Stimulated activated CD8-positive, alpha-beta memory T cell treated with anti-CD3 and anti-CD28 coated beads, Interleukin-4, amount 100 ng/mL, for 1 hour (primary cell): ENCODE measurements at regions not wholly inside any gene's neighbourhood (a gene's known extent, or its start where the extent isn't known, plus 50 kb on each side); places are given as distances from the start of the nearest gene placed in this dataset.

Experiments used
- DNase-seq, 2 donors: peaks; one replicate each; pipeline ENCODE4 v3.0.0-alpha.2; 2020; ENCODE audit warnings: low read depth in 2 of 2, low spot score in 1 of 2

DNA sequence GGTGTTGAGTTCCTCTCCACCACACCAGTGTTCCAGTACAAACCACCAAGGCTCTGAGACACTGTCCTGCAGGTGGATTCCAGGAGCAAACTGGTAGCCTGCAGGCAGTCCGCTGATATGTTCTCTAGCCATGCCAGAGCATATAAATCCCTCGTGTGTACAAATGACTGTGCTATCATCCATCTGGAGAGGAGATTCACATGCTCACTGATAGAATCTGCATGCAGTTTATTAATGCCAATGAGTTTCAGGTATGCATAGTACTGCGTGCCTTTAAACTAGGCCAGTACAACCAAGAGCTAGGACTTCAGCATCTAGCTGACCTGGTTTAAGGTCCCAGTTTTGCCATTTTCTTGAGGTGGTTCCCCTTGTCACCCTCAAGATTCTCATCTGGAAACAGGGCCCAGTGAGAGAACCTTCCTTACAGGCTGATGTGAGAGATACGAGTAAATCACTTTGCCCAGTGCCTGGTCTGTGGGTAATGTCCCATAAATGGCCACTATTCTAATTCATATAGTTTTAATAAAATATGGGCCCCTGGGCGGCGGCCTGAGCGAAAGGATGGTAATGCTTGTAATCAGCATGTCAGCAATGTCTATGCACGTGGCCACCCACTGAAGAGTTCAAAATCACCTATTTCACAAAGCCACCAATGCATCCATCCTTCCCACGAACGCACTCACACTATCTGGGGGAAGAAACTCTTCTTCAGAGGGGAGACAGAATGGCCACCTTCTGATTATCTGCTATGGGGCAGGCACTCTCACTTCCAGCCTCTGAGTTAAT is 268.0 kb upstream of the ZMIZ1 start:
- DNase-seq: no peak

DNA sequence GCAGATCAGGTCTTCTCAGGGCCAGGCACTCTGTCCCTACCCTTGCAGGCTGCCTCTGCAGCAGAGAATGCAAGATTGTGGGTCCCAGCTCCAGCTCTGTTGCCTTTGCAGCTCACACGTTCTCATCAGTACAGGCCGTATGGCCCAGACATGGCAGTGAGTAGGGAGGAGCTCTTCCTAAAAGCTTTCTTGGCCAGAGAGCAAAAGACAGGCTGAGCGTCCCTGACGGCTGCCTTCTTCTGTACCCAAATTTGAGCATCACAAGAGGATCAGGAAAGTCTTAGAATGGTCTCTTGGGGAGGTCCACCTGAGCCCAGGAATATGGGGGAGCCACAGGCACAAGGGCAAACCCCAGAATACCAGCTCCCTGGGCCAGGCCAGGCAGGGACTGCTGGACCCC is 266.3 kb upstream of the ZMIZ1 start:
- no peak for DNase-seq

DNA sequence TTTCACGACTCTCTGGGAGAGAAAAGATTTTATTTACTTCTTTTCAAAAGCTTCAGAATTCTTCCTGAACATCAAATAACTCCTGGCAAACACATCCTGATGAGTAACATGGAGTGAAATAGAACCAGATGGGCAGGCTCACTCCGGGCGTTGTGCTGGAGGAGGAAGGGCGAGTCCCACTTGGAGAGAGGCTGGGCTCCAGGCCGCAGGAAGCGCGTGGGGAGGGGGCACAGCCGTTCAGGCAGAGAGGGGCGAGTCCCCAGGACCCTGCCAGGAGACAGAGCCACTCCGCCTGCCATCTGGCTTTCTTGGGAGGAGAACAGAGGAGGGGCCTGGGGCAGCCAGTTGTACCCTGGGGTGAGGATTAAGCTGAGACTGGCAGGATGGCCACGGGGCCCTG is 265.9 kb upstream of the ZMIZ1 start:
- DNase-seq: no peak

DNA sequence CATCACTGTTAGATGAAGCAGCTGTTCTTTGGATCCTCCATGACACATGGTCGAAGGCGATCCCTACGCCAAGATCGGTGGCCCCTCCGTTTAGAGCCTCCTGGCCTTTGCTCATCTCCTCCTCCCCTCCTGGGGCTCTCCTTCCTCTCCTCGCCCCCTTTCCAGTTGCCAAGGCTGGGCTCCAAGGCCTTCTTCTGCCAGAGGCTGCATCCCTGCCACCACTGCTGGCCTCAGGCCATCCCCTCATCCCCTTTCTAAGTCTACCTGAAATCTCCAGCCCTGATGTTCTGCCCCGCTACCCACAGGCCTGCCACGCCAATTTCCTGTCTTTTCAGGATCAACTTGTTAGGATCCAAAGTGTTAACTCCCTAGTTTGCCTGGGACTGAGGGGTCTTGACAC is 265.1 kb upstream of the ZMIZ1 start:
- DNase-seq: no peak

DNA sequence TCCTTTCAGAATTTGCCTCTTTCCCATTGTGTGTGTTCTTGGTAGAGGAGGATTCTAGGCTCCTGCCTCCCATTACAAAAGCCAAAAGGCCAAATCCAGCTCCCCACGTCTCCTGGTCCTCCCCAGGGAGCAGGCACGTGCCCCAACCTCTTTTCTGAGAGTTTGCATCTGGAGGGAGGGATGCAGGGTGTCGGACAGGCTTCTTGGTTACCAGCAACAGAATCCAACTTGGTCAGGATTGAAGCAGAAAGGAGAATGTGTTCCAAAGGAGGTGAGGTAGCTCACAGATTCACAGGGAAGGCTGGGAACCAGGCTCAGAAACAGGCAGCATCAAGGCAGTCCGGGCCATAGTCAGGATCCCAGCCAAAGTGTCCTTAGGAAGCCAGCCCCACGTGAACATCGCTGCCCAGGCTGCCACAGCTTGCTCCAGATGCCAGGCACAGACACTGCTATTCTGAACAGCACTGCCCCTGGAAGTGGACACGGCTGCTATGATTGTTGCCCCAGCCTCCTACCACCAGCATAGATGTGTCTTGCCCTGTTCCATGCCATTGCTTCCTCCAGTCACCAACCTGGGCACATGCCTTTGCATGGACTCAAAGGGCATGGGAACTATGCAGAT is 264.2 kb upstream of the ZMIZ1 start:
- no peak for DNase-seq

DNA sequence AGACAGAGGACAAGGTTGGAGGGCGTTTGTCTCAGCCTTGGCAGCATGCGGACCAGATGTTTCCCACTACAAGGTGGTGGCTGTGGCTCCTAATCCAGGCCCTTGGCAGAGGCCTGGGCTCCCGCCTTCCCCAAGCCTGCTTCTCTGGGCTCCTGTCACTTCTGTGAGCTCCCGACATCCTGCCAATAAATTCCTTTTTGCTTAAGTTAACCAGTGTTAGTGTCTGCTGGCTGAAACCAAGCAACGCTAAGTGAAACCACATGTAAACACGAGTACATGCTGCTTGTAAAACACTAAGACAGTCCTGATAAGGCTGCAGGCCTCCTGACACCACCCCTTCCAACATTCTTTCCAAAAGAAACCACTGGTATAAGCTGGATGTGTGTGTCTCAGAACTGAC is 263.6 kb upstream of the ZMIZ1 start:
- no peak for DNase-seq

DNA sequence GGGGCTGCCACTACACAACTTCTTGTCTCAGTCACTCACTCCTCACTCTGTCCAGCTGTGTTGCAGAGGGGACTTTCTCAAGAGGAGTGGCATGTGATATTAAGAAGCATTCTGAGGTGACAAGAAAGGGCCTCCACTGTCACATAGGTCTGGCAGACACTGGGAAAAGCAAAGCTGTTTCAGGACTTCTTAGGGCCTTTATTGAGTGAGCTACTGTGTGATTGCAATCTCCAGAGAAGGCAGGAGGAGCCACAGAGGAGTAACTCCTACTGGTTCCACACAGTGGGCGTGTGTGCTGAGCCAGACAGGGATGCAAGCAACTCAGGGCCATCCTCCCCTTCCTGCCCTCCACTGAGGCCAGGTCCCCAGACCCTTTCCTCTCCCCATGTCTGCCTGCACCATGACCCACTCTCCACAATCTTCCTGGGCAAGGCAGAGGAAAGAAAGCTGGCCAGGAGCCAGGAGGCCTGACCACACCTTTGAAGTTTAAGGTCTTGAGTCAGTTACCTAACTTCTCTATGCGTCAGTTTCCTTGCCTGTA is 262.0 kb upstream of the ZMIZ1 start:
- DNase-seq: no peak

DNA sequence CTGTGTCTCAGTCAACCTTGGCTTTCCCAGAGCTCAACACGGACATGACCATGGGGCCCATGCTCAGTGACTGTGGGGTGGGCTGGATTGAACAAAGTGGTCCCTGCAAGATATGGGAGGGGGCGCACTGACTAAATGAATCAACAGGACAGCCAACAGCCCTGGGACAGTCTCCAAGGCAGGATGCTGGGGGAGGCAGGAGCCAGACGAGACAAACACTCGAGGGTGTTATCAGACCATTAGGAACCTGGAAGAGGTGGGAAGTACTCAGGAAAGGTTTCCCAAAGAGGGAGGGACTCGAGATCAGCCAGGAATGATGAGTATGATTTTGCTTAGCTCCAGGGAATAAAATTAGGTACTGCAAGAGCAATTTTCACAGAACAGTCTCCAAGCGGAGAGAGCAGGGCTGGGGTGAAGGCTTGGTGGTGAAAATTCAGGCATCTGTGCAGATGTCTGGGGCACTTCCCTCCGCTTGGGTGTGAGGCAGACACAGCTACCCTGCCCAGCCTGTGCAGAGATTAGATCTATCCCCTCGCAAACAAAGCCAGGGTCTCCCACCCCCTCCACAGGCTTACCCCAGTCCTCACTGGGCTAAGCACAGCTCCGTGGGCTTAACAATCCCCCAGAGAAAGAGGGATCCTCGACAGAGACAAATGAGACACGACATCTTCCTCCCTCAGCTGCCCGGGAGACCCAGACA is 261.1 kb upstream of the ZMIZ1 start:
- no peak for DNase-seq

DNA sequence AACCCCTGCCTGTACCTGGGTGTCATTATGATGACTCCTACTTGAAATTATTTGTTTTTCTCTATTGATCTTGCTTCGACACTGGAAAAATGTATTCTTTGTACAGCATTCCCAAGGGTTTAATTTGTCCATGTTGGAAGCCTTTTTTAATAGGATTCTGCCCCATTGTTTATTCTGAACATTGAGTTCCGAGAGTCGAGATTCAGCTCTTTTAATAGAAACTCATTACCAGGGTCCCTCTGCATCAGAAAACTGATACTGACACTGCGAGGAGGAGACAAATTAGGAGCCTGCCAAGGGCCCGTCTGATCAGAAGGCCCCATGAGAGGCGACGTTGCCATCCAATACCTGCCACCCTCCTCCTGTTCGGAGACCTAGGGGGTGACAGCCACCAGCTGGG is 260.5 kb upstream of the ZMIZ1 start:
- DNase-seq: no peak

DNA sequence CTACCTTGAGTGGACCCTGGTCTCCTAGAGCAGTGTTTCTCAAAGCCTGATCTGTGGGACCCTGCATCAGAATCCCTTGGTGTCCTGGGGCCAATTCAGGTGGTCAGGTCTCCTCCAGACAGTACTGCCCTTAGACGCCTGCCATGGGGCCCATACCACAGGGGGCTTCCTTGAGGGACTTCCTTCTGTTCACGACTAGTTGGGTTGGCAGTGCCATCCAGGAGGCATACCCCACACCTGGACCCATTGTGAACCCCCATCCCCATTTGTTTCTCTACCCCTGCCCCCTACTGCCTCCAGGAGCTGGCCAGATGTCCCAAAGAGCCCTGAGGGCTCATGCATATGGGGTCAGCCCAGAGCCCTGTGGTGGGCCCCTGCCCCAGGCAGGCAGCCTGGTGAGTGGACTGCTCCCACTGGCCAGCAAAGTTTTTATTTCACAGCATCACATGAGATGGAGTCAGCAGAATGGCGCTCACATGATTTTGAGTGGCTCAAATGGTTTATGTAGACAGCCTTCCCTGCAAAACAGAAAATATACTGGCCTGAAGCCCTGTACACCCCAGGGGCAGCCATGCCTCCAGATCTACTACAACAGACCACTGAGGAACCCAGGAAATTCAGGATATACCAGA is 259.9 kb upstream of the ZMIZ1 start:
- no peak for DNase-seq

DNA sequence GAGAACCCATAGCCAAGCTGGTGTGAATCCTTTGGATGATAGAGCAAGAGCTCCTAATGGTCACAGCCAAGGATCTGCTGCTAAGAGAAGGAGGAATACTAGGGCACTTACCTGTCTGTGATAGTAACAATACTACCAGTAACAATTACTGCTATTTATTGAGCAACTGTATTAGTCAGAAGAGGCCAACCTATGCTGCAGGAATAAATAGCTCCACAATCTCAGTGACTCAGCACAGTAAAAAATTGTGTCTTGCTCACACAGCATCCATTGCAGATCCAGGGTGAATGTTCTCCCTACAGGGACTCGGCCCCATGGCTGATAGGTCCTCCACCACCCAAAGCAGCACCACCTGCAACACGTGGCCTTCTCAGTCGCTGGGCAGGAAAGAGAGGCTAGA is 257.6 kb upstream of the ZMIZ1 start:
- no peak for DNase-seq

DNA sequence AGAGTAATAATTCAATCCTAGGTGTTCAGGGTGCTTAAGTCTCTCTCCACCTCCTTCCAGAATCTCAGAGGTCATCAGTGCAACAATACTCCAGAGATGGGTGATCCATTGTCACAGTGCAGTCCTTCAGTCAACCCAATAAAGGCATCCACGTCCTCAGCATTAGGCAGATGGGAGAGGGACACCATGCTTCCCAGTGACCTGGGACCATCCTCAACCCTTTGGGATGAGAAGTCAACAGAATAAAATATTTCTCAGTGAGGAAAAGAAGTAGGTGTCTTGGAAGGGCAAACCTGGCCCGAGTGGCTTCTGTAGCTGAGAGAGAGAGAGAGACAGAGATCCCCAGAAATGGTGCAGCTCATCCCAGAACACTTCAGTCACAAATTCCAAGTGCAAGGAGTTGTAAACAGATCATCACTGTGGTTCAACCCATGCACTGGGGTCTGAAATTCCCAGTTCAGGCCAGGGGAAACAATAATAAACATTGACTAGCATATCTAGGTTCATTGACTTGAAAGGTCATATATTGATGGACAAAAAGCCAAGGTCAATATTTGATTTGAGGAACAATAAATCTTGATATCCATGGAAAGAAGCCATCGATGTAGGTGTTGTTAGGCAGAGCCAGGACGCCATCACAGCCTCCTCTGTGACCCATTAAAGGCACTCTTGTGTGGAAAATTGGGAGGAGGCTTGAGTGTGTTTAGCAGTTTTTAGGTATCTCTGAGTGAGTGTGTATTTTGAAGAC is 256.0 kb upstream of the ZMIZ1 start:
- DNase-seq: no peak

DNA sequence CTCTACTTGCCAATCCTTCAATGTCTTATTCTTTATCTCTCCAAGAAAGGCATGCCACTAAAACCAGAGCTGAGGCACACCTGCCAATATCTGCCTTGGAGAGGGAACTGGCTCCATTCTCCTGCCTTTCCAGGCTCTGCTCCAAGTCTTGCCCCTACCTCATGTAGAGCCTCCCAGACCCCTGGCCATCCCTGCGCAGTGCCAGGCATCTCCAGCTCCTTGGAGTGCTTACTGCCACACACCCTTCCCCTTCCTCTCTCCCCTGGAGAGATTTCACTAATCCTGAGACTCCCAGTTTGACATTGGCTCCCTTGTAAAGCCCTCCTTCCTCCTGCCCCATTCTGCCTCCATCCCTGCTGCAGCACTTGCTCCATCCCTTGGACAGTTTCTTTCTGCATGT is 255.2 kb upstream of the ZMIZ1 start:
- DNase-seq: no peak

DNA sequence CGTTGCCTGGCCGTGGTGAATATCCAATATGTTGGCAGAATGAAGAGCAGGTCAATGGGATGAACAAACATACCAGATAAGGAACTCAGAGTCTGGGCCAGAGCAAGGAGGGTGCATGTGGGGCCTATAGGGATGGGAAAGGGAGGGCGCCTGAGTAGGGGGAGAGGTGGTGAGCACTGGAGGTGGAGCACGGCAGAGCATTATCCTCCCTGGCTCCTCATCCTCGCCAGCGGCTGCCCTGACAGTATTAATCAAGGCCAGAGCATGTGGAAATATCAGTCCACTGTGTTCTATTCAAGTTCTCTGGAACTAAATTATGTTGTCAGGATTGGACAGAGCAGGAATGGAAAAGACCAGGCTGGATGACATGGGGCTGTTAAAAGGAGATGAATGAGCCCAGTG is 254.8 kb upstream of the ZMIZ1 start:
- DNase-seq: no peak

DNA sequence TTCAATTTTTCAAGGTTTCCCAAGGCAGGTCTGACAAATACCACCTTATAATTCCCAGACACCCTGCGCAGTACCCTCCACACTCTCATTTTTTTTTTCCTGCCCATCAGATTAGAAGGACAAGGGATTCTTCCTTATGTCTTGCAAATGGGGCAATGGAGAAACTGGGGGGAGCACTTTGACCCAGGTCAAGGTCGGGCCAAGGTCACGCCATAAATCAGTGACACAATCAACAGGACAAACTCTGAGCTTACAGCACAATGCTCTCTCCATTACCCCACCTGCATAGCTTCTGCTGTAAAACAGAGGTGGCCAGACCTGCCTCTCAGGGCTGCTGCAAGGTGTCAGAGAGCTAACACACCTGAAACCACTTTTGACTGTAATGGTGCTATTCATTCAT is 254.4 kb upstream of the ZMIZ1 start:
- no peak for DNase-seq

DNA sequence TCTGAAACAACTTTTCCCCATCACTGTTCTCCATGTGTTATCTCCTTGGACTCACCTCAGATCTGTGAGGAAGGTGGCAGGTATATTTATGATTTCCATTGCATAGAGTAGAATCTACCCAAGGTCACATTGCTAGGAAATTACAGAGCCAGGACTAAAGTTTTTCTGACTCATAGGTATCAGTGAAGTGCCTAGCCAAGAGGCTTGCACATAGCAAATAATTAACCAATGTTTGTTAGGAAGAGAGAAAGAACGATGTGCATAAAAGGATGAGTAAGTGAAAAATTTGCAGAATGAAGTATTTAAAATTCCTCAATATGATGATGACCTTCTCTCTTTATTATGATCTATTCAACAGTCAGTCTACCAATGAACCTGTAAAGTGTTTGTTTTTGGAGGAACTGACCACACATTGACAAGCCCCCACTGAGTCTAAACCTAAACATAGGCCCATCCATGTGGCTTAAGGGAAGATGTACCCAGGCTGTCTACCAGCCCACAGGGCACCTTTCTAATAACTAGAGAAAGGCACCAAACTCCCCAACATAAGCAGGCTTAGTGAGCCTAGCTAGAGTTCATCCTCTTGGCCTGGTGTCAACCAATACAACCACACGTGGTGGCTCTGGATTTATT is 252.9 kb upstream of the ZMIZ1 start:
- no peak for DNase-seq

DNA sequence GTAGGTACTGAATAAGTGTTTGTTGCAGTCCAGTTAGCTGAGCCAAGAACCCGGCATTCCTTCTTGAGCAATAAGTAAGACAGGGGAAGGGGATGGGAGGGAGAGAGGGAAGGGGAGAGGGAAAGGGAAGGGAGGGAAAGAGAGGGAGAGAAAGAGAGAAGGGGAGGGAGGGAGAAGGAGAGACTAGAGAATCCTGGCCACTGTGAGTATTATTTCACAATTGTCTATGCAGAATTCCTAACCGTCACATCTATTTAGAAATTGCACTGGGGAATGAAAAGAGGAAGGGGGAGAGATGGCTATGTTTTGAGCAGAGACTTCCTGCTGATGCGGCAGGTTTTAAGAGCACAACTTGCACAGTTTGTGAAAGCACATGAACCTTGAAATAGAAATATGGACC is 251.4 kb upstream of the ZMIZ1 start:
- no peak for DNase-seq

DNA sequence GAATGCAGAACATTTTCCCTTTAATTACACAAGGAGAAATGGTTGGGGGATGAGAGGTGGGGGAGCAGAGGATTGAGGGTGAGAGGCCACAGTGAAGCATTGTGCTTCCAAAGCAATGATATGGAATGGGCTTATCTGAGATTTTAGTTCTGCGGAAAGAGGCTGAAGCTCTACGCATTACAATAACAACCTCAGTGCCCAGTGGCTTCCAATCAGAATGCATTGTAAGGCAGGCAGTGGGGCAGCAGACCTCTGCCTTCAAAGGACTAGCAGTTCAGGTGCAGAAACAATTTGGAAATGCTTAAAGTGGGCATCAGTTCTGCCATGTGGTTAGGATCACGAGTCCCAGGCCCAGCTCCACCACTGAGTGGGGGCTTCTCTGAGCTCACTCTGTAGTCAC is 251.0 kb upstream of the ZMIZ1 start:
- no peak for DNase-seq

DNA sequence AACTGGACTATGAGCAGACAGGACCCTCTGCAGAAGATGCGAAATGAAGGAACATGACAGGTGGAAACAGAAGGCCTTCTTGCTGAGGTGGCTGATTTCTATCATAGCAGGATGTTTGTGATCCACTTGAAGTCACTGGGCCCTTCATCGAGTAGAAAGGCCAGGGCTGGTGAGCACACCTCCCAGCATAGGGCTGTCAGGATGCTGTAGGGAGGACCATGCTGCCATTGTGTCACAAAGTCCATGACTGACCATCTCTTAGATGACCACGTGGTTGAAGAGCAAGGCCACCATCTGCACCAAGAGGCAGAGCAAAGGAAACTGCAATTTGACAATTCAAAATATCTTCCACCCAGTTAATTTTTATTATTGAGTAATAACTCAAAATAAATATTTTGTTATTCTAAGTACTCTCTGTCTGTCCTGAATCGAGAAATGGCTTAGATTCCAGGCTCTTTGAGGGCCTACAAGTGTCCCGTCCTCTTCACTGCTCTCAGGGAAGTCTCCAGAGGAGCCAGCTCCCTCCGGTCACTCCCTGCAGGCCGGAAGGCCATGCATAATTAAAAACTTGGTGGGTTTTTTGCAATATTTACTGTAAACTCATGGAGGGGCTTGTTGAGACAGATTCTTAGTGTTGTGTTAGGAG is 249.3 kb upstream of the ZMIZ1 start:
- no peak for DNase-seq

DNA sequence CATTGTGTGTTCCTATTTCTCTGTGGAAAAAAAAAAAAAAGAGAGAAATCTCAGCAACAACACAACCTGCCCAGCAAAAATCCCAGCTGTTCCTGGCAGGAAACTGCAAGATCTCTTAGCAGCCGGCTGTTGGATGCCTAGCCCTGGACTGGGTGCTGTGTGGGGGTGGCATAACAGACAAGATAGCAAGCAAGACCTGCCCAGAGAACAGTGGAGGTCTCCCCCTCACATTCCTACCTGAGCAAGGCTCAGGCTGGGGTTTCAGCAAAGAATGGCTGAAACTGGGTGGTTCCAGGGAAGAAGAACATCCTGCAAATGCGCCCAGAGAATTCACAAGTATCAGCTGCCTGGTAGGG is 248.8 kb upstream of the ZMIZ1 start:
- DNase-seq: no peak
